BJ (cell line): ENCODE measurements at regions not wholly inside any gene's neighbourhood (a gene's known extent, or its start where the extent isn't known, plus 50 kb on each side); places are given as distances from the start of the nearest gene placed in this dataset.

Source experiments
- CTCF ChIA-PET: fragments of 350-600 bp; formaldehyde crosslinking; extraction: SDS; loops from one replicate; lab custom pipeline; 2021; ENCODE audit warnings: antibody characterized with exemption, inconsistent platforms; lab: Yijun Ruan, JAX
- POLR2A ChIA-PET: fragments of 300-600 bp; sonication (Branson Sonifier 250); formaldehyde crosslinking; extraction: SDS; loops from one replicate; lab custom pipeline; 2021; ENCODE audit warnings: antibody characterized with exemption; lab: Charles Lee
- DNase-seq: peaks from one replicate; pipeline ENCODE4 v3.0.0-alpha.2; 2011; ENCODE audit warnings: low read depth
- H3K27me3 ChIP-seq: 2 replicates; pipeline ENCODE4 v1.6.0; 2011; ENCODE audit warnings: low read length; ENCODE audit not compliant: control insufficient read depth, insufficient read depth
- H3K36me3 ChIP-seq: 2 replicates; pipeline ENCODE4 v1.5.1; 2011; ENCODE audit warnings: low read length; ENCODE audit not compliant: control insufficient read depth, insufficient read depth
- H3K4me3 ChIP-seq: 2 replicates; pipeline ENCODE4 v1.5.1; 2011; ENCODE audit warnings: low read depth, mild to moderate bottlenecking, control low read depth, low read length
- CTCF ChIP-seq: IDR thresholded peaks from 2 replicates; pipeline ENCODE4 v1.5.1; 2011; ENCODE audit warnings: low read depth, mild to moderate bottlenecking, control low read depth, inconsistent platforms, low read length, moderate library complexity; ENCODE audit not compliant: insufficient read depth

- ChIA-PET CTCF (no interaction called here), POLR2A (no interaction called here)
- no peak for TF ChIP-seq CTCF
- H3K4me3 ChIP-seq: no peak overlapping the region
- H3K27me3 ChIP-seq: no peaks in the 10 kb centered on the region
- H3K36me3 ChIP-seq: no peaks in the 10 kb centered on the region
- DNase-seq: no peak
These were observed 379.2 kb downstream of the BMP2 start for GRCh38 chr20:7146552-7147219.

- Histone ChIP-seq H3K27me3 (no peaks in the 10 kb centered on the region), H3K36me3 (no peaks in the 10 kb centered on the region), H3K4me3 (no peak overlapping the region)
- DNase-seq: no peak
- ChIA-PET POLR2A (no interaction called here), CTCF (no interaction called here)
- TF ChIP-seq CTCF: no peak
These were observed 379.7 kb downstream of the BMP2 start for GRCh38 chr20:7147220-7147601.

GRCh38 chr20:7151676-7152470, 384.4 kb downstream of the BMP2 start:
- ChIA-PET POLR2A (interaction anchor here (0.6 kb wide), 1 partner anchor 27 kb away, joined by 3 read pairs; no protein-coding TSS in a partner anchor), CTCF (no interaction called here)

GRCh38 chr20:7155282-7155681, 387.8 kb downstream of the BMP2 start:
- CTCF ChIA-PET: no interaction called here
- no peak overlapping the region for H3K4me3 ChIP-seq
- POLR2A ChIA-PET: no interaction called here
- H3K36me3 ChIP-seq: no peaks in the 10 kb centered on the region
- DNase-seq: no peak
- no peak for TF ChIP-seq CTCF
- H3K27me3 ChIP-seq: no peaks in the 10 kb centered on the region

More at GRCh38 chr20:7151676-7152470, 384.4 kb downstream of the BMP2 start:
- Histone ChIP-seq H3K27me3 (no peaks in the 10 kb centered on the region), H3K36me3 (no peaks in the 10 kb centered on the region), H3K4me3 (no peak overlapping the region)
- DNase-seq: no peak
- no peak for TF ChIP-seq CTCF

- POLR2A ChIA-PET: no interaction called here
- no peak for TF ChIP-seq CTCF
- Histone ChIP-seq H3K36me3 (no peaks in the 10 kb centered on the region), H3K4me3 (no peak overlapping the region), H3K27me3 (no peaks in the 10 kb centered on the region)
- CTCF ChIA-PET: no interaction called here
- DNase-seq: no peak
These were observed 388.3 kb downstream of the BMP2 start for GRCh38 chr20:7155794-7156193.
